Stimulated activated CD4-positive, alpha-beta T cell treated with anti-CD3 and anti-CD28 coated beads, TNF-alpha, amount 100 ng/mL, for 48 hours (primary cell): ENCODE measurements at regions not wholly inside any gene's neighbourhood (a gene's known extent, or its start where the extent isn't known, plus 50 kb on each side); places are given as distances from the start of the nearest gene placed in this dataset.
"Not testable (repeated sequence)": the region's sequence is repeated elsewhere in the genome, so short reads cannot be mapped to it uniquely, and the experiment has no call there.

ENCODE experiments used
- DNase-seq, 3 donors: peaks; one replicate each; pipeline ENCODE4 v3.0.0-alpha.2; 2020; ENCODE audit warnings: low read depth in 3 of 3

DNA sequence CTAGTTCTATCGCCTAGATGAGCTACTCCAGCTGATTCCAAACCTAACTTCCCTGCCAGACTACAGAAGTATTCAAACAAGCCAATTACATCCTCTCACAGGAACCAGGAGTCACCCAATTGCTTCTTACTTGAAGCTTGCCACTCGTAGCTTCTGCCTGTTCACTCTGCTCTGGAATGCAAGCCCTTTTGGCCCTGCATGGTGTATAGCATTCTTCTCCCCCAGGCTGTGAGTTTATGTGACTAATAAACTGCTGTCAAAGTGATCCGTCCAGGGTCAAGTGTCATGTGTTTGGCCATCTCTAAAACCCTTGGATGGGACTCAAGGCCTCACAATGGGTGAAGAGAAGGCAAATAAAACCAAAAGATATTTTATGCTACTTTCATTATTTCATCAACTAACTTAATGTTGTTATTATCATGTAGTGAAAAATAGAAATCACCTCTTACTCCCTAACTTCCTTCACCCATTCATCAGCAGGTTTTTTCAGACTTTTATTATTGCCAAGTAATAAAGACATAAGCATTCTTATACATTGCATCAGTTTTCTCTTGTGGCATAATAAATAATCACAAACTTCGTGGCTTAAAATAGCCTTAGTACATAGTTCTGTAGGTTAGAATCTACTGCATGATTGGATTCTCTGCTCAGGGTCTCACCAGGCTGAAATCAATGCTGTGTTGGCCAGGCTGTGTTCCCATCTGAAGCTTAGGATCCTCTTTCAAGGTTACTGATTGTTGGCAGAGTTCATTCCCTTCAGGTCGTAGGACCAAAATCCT lies 1981.7 kb upstream of the FLRT2 start:
- no peak for DNase-seq

DNA sequence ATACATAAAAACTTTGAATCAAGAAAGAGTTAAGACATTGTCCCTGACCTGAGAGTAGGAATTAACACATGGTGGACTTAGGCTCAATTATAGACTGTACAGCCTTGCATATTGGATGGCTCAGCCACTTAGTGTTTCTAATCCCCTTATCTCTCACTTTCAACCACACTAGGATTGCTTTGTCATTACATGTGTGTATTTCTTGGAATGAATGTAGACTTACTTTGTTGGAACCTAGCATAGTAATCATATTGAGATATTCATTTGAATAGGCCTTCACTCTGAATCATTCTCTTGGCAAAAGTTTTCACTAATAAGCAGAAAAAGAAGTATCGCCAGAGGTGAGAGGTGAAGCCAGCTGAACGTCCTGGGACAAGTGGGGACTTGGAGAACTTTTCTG lies 1973.9 kb upstream of the FLRT2 start:
- DNase-seq, result no peak

GRCh38 chr14:83556746-83557453 lies 1973.0 kb upstream of the FLRT2 start:
- DNase-seq, result no peak

DNA sequence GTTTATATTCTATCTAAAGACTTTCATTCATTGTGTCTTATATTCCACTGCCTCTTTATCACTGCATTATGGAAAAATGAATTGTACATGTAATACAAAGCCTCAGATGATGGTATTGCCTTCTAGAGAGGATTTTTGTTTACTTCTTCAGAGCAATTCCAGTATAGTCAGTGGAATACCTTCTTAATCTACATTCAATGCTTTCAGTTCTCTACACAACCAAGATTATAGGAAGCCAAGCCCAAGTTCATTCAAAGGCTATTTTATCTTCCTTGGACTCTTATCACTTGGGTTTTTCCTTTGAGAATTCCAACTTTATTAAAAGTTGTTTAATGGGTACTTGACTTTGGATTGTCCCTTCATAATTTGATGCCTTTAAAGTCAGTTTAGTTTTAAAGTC lies 1971.0 kb upstream of the FLRT2 start:
- DNase-seq, result no peak

- no peak for DNase-seq
Observed at GRCh38 chr14:83559721-83560120, 1970.2 kb upstream of the FLRT2 start.

- DNase-seq, result no peak
Observed at GRCh38 chr14:83561261-83561660, 1968.7 kb upstream of the FLRT2 start.

DNA sequence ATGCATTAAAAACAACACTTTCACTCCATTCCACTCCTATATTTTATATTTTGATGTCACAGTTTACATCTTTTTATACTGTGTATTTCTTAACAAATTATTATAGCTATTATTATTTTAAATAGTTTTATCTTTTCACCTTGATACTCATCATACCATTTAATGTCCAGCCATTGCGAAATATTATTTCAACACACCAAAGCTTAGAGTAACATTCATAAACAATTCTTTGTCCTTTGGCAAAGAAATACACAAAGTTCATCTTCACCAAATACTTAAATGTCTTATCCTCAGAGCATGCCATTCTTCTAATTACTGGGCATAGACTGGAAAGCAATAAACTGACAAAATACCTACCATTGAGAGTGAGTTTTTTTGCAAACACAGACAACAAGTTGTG lies 1963.4 kb upstream of the FLRT2 start:
- DNase-seq, result no peak

DNA sequence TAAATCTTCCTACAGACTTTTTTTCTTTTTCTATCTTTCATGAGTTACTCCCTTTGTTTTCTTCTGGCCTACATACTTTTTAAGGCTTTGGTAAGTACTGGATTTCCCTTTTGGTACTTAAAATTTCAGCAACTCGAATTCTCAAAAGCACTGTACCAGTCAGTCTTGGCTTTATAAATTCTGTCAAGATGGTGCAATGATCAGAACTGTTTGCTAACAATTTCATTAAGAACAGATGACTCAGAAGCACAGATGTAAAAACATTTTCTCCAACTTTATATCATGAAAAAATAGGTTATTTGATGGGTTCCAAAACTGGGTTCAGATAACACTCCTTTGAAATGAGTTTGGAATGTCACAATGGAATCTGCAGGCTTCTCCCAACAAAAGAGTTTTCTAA lies 1961.8 kb upstream of the FLRT2 start:
- DNase-seq, result no peak

DNA sequence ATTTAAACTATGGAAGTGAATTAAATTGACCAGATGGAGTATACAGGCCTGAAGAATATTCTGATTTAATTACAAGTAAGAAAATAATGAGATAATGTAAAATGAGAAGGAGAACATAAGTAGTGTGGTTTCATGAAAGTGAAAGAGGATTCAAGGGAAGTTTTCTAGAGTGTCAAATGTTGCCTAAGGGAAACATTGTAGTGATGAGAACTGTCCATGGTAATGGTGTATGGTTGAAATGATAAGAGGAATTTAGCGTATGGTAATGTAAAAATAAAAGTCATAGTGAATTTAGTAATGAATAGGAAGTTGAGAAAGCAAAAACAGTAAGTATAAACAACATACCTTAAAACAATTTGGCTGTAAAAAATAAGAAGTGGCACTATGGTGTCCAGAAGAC lies 1954.6 kb upstream of the FLRT2 start:
- DNase-seq, result no peak

- DNase-seq, result no peak
Observed at GRCh38 chr14:83583201-83583600, 1946.7 kb upstream of the FLRT2 start.

- DNase-seq, result no peak
Observed at GRCh38 chr14:83594874-83595273, 1935.1 kb upstream of the FLRT2 start.

GRCh38 chr14:83607682-83608081 lies 1922.3 kb upstream of the FLRT2 start:
- DNase-seq, result no peak

- DNase-seq, result no peak
Observed at GRCh38 chr14:83611491-83611890, 1918.5 kb upstream of the FLRT2 start.

GRCh38 chr14:83611906-83612390 lies 1918.0 kb upstream of the FLRT2 start:
- DNase-seq, result no peak

- no peak for DNase-seq
Observed at GRCh38 chr14:83614956-83615355, 1915.0 kb upstream of the FLRT2 start.

GRCh38 chr14:83624541-83624940 lies 1905.4 kb upstream of the FLRT2 start:
- no peak for DNase-seq

DNA sequence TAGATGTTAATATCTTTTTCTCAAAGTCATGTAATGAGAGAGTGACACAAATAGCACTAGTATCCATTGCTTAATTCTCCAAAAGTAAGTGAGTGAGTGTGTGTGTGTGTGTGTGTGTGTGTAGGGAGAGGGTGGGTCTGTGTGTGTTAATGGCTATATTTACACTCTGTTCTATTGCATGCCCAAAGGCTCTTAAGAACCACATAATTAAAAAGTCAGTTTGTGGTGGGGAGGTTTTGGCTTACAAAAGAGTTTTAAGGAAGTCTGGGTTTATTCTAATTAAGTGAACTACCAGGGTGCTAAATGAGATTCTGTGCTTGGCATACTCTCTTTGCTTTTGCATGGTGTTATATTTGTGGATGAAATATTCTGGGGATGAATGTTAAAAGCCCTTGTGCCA lies 1897.6 kb upstream of the FLRT2 start:
- DNase-seq, result no peak

- no peak for DNase-seq
Observed at GRCh38 chr14:83638748-83639504, 1891.0 kb upstream of the FLRT2 start.

DNA sequence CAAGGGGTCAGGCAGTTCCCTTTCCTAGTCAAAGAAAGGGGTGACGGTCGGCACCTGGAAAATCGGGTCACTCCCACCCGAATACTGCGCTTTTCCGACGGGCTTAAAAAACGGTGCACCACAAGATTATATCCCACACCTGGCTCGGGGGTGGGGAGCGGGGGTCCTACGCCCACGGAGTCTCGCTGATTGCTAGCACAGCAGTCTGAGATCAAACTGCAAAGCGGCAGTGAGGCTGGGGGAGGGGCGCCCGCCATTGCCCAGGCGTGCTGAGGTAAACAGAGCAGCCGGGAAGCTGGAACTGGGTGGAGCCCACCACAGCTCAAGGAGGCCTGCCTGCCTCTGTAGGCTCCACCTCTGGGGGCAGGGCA lies 1890.5 kb upstream of the FLRT2 start:
- not testable (repeated sequence) for DNase-seq

- no peak for DNase-seq
Observed at GRCh38 chr14:83646228-83646627, 1883.7 kb upstream of the FLRT2 start.

DNA sequence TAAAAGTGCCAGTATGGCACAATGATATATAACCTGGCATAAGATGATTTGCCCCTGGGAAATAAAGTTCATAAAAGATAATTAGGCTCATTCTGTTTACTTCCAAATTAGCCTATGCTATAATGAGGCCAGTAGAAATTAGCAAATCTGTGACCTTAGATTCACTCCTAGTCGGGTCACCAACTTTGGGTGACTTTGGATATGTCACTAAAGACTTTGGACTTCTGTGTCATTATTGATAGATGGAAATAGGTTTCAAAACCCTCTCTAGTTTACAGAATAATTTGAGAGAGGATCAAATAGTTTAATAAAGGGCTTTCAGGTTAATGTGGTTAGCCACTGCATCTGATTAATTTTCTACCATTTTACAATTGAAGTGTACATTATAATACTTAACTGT lies 1869.3 kb upstream of the FLRT2 start:
- no peak for DNase-seq

DNA sequence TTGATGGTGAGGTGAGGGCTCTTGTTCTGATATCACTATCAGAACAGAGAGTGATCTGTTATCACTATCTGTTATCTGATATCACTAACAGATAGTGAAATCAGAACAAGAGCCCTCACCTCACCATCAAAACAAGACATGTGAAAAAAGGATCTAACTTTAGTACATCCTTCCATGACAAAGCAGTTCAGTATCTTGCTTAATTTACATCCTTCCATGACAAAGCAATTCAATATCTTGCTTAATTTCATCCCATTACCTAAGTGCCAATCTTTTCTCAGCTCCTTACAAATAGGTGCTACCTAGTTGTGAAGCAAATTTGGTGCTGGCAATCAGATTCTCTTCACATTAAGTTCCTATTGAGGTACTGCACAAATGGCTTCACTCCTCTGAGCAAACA lies 1865.6 kb upstream of the FLRT2 start:
- DNase-seq, result no peak

DNA sequence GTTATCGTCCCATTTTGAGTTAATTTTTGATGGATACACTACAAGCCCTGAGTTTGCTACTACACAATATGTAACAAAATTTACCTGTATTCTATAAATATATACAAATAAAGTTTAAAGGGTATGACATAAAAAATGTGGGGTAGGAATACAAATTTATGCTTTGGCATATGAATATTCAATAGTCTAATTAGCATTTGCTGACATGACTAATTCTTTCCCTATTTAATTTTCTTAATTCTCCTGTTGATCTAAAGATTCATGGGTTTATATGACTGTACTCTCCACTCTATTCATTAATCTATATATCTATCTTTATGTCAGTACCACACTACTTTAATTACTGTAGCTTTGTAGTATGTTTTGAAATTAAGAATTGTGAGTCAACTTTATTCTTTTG lies 1840.7 kb upstream of the FLRT2 start:
- DNase-seq, result no peak
